ENCODE measurements at regions not wholly inside any gene's neighbourhood (a gene's known extent, or its start where the extent isn't known, plus 50 kb on each side); places are given as distances from the start of the nearest gene placed in this dataset.

DNA sequence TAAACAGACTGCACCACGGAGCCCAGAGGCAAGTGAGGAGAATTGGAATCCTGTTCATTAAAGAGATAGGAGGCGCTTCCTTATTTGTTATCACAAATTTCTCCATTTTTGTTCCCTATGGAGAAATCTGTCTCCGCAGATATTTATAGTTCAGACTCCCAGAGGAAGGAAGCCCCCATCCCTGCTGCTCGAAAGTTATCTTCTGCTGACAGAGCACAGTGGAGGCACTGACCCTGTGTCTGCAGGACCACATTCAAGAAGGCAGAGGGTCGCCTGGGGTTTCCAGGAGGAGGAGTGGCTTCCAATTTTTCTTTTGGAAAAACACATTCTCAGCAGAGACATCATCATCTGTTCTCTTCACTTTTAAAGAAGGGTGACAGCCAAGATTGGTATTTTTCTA, 73.0 kb upstream of the GPR45 start:
- H3K36me3 ChIP-seq = no peaks in the 10 kb centered on the region
- no peak for DNase-seq
- H3K27ac ChIP-seq = no peak overlapping the region
- no peaks in the 10 kb centered on the region for H3K9me3 ChIP-seq
- no peaks in the 10 kb centered on the region for H3K4me1 ChIP-seq
- no peaks in the 10 kb centered on the region for H3K27me3 ChIP-seq
- intact Hi-C loops (cut with DNase I) = no loop called here
- 57 to 64% methylated on average over 5 of the region's 5 CpGs for WGBS, 2 donors
- no peak overlapping the region for H3K4me3 ChIP-seq (replicated peaks in 1 of 3)
- TF ChIP-seq, protein P1, sequence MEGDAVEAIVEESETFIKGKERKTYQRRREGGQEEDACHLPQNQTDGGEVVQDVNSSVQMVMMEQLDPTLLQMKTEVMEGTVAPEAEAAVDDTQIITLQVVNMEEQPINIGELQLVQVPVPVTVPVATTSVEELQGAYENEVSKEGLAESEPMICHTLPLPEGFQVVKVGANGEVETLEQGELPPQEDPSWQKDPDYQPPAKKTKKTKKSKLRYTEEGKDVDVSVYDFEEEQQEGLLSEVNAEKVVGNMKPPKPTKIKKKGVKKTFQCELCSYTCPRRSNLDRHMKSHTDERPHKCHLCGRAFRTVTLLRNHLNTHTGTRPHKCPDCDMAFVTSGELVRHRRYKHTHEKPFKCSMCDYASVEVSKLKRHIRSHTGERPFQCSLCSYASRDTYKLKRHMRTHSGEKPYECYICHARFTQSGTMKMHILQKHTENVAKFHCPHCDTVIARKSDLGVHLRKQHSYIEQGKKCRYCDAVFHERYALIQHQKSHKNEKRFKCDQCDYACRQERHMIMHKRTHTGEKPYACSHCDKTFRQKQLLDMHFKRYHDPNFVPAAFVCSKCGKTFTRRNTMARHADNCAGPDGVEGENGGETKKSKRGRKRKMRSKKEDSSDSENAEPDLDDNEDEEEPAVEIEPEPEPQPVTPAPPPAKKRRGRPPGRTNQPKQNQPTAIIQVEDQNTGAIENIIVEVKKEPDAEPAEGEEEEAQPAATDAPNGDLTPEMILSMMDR (IDR thresholded peaks at IDR 0.05) = no peak

DNA sequence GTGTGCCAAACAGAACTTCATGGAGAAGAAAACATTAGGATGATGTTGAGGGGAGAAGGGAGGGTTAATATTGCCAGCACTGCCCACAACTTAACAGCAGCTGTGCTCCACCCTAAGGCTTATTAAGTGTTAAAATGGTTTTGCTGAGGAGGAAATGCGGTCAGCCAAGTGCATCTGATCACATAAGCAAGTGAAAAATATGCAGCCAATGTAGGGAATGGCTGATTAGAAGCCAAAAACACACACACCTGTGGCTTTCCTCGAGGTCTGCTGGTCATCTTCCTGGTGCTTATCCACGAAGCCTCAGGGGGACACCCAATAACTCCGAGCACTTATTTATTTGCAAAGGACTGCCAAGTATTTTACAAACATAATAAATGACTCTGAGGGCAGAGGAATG, 66.3 kb upstream of the GPR45 start:
- intact Hi-C loops (cut with DNase I) = no loop called here
- peak in 1 of 2 donors; percentile 12 for DNase-seq
- H3K27me3 ChIP-seq = no peaks in the 10 kb centered on the region
- no peak overlapping the region for H3K4me3 ChIP-seq (replicated peaks in 1 of 3)
- H3K36me3 ChIP-seq = no peaks in the 10 kb centered on the region
- H3K9me3 ChIP-seq = no peaks in the 10 kb centered on the region
- WGBS, 2 donors = 4 to 11% methylated on average over 4 of the region's 4 CpGs
- TF ChIP-seq, protein P1 (IDR thresholded peaks at IDR 0.05) = no peak
- no peak for TF ChIP-seq POLR2A (IDR thresholded peaks at IDR 0.05)
- H3K27ac ChIP-seq = peak overlapping the region in 1 of 3 donors; percentile 5
- peaks cover 24 to 25% of the 10 kb centered on the region in 2 donors for H3K4me1 ChIP-seq

DNA sequence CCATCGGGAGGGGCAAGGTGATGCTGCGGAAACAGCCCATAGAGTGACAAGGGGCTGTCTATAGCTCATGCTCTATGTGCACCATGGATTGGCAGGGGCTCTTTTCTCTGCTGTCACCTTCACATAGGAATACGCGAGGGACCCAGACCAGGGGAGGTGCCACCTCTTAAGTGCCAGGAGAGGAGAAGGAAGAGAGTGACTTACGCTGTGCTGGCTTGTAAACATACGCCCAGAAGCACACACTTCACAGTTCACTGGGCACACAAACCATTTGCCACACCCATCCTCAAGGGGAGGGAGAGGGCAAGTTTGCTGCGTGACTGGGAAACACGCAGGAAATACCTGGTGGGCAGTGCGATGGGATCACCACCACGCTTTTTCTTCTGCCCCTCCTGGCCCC, 65.1 kb upstream of the GPR45 start:
- WGBS, 2 donors = 30 to 41% methylated on average over 8 to 10 of the region's 10 CpGs
- intact Hi-C loops (cut with DNase I) = no loop called here
- no peak overlapping the region for H3K4me3 ChIP-seq (replicated peaks in 1 of 3)
- no peaks in the 10 kb centered on the region for H3K36me3 ChIP-seq
- TF ChIP-seq, protein P1 (IDR thresholded peaks at IDR 0.05) = no peak
- TF ChIP-seq POLR2A (IDR thresholded peaks at IDR 0.05) = no peak
- no peaks in the 10 kb centered on the region for H3K9me3 ChIP-seq
- H3K4me1 ChIP-seq = peaks cover 34 to 35% of the 10 kb centered on the region in 2 donors
- no peak overlapping the region for H3K27ac ChIP-seq
- H3K27me3 ChIP-seq = no peaks in the 10 kb centered on the region
- DNase-seq = peak; percentile 29 to 40

DNA sequence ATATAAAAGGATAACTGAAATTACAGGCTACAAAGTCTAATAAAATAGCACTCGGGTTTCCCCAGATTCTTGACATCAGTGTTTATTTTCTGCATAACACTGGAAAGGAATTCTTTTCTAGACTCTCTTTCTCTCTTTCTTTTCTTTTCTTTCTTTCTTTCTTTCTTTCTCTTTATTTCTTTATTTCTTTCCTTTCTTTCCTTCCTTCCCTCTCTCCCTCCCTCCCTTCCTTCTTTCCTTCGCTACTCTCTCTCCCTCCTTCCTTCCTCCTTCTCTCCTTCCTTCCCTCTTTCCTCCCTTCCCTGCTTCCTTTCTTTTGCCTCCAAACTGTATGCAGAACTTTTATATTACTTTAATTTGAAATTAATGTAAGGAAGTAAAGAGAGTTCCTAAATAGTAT, 64.5 kb upstream of the GPR45 start:
- Histone ChIP-seq H3K9me3 (no peaks in the 10 kb centered on the region), H3K4me1 (peaks cover 34 to 35% of the 10 kb centered on the region in 2 donors), H3K27me3 (no peaks in the 10 kb centered on the region), H3K36me3 (no peaks in the 10 kb centered on the region), H3K27ac (no peak overlapping the region), H3K4me3 (replicated peaks in 1 of 3) (no peak overlapping the region)
- 57 to 59% methylated on average over 2 of the region's 2 CpGs for WGBS, 2 donors
- intact Hi-C loops (cut with DNase I) = no loop called here
- no peak for TF ChIP-seq POLR2A (IDR thresholded peaks at IDR 0.05)
- TF ChIP-seq, protein P1 (IDR thresholded peaks at IDR 0.05) = no peak
- no peak for DNase-seq

DNA sequence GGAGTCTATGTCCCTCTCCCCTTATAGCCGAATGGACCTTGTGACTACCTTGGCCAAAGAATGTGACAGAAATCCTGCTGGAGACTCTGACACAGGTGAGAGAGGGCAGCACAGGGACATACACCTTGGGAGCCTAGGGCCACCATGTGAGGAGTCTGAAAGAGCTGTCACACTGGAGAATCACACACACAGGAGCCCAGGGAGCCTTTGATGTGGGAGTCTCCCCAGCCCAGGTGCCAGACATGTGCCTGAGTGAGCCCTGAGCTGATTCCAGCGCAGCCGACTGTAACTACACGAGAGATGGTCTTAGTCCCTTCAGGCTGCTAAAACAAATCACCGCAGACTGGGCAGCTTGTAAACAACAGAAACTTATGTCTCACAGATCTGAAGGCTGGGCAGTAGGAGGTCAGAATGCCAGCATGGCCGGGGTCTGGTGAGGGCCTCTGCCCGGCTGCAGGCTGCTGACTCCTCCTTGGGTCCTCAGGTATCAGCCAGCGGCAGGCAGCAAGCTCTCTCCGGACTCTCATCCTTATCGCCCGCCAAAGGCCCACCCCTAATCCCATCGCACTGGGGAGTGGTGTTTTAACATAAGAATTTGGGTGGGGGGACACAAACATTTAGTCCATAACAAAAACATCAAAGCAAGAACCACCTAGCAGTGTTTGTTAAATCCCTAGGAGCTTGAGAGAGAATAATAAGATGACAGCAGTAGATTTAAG, 63.8 kb upstream of the GPR45 start:
- DNase-seq = peak in 1 of 2 donors; percentile 20
- intact Hi-C loops (cut with DNase I) = no loop called here

More for the DNA sequence above, 63.8 kb upstream of the GPR45 start:
- TF ChIP-seq, protein P1 (IDR thresholded peaks at IDR 0.05) = no peak
- no peak for TF ChIP-seq POLR2A (IDR thresholded peaks at IDR 0.05)
- Histone ChIP-seq H3K4me3 (replicated peaks in 1 of 3) (no peak overlapping the region), H3K27me3 (no peaks in the 10 kb centered on the region), H3K27ac (no peak overlapping the region), H3K9me3 (no peaks in the 10 kb centered on the region), H3K4me1 (peaks cover 34 to 35% of the 10 kb centered on the region in 2 donors), H3K36me3 (no peaks in the 10 kb centered on the region)
- 51 to 67% methylated on average over 12 of the region's 12 CpGs for WGBS, 2 donors

All from thyroid gland (tissue), 4 donors.